ENCODE measurements at regions not wholly inside any gene's neighbourhood (a gene's known extent, or its start where the extent isn't known, plus 50 kb on each side); places are given as distances from the start of the nearest gene placed in this dataset.

DNA sequence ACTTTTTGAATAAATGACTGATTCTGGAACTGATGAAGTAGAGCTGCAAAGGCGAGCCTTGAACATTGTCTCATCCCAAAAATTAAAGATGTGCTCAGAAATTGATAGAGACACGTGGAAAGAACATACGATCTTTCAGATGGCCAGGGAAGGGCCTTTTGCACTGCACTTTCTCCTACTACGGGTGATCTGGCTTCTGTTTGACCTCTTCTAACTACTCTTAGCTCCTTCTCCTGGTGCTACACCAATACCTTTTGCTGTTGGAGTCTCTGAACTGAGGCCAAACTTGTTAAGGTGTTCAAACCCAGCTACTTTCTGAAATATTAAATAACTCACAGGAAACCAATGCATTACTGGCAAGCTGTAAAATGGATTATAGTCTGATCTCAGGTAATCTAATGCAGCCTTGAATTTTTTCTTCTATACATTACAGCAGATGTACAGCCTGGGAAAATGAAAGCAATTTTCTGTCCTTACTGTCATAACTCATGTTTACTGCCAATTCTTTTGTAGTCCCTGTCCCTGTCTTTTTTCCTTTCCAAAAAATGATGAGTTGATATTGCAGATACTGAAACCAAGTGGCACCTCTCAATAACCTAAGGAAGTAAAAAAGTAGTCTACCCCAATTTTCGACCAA lies 1086.1 kb upstream of the CNTN5 start:
- DNase-seq, result no peak
- 60 to 83% (median 75%) methylated on average over 5 of the region's 5 CpGs for WGBS, 5 donors
- no peak for TF ChIP-seq POLR2AphosphoS5 (IDR thresholded peaks at IDR 0.05)
- TF ChIP-seq, protein P1, sequence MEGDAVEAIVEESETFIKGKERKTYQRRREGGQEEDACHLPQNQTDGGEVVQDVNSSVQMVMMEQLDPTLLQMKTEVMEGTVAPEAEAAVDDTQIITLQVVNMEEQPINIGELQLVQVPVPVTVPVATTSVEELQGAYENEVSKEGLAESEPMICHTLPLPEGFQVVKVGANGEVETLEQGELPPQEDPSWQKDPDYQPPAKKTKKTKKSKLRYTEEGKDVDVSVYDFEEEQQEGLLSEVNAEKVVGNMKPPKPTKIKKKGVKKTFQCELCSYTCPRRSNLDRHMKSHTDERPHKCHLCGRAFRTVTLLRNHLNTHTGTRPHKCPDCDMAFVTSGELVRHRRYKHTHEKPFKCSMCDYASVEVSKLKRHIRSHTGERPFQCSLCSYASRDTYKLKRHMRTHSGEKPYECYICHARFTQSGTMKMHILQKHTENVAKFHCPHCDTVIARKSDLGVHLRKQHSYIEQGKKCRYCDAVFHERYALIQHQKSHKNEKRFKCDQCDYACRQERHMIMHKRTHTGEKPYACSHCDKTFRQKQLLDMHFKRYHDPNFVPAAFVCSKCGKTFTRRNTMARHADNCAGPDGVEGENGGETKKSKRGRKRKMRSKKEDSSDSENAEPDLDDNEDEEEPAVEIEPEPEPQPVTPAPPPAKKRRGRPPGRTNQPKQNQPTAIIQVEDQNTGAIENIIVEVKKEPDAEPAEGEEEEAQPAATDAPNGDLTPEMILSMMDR (IDR thresholded peaks at IDR 0.05 in 8 of 11, conservative IDR thresholded peaks at IDR 0.05 in 3 of 11), result no peak
- TF ChIP-seq POLR2A (IDR thresholded peaks at IDR 0.05), result no peak
- Histone ChIP-seq H3K36me3 (no peaks in the 10 kb centered on the region), H3K4me3 (no peak overlapping the region), H3K27ac (no peak overlapping the region), H3K4me1 (no peaks in the 10 kb centered on the region), H3K9me3 (peaks cover 0 to 5% (median 0%) of the 10 kb centered on the region in 8 donors), H3K27me3 (replicated peaks in 1 of 7) (no peaks in the 10 kb centered on the region)
- intact Hi-C loops (cut with DNase I; ENCODE audit: low total_unique reads), result no loop called here

DNA sequence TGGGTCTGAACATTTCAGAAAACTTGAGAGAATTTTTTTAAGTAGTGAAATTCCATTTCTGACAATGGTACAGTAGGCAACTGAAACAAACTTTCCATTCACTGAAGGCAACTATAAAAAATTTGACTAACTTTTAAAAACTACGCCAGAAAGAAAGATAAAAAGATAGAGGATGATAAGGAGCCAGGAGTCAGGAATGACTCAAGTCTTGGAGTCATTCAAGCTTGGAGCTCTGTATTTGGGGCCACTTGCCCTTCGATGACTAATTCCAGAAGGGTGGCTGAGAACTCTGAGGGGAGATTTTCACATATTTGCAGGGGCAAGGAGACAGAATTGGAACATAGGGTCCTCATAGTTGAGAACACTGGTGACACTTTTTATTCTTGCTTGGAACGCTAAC lies 1083.2 kb upstream of the CNTN5 start:
- peaks cover 0 to 5% (median 0%) of the 10 kb centered on the region in 8 donors for H3K9me3 ChIP-seq
- TF ChIP-seq POLR2AphosphoS5 (IDR thresholded peaks at IDR 0.05) (no peak), POLR2A (IDR thresholded peaks at IDR 0.05) (no peak)
- TF ChIP-seq, protein P1 (IDR thresholded peaks at IDR 0.05 in 8 of 11, conservative IDR thresholded peaks at IDR 0.05 in 3 of 11), result no peak
- H3K4me3 ChIP-seq, result no peak overlapping the region
- no peak overlapping the region for H3K27ac ChIP-seq
- no peaks in the 10 kb centered on the region for H3K4me1 ChIP-seq
- intact Hi-C loops (cut with DNase I; ENCODE audit: low total_unique reads), result no loop called here
- 80 to 90% (median 83%) methylated on average over 3 of the region's 3 CpGs for WGBS, 5 donors
- no peaks in the 10 kb centered on the region for H3K27me3 ChIP-seq (replicated peaks in 1 of 7)
- no peaks in the 10 kb centered on the region for H3K36me3 ChIP-seq
- DNase-seq, result no peak

DNA sequence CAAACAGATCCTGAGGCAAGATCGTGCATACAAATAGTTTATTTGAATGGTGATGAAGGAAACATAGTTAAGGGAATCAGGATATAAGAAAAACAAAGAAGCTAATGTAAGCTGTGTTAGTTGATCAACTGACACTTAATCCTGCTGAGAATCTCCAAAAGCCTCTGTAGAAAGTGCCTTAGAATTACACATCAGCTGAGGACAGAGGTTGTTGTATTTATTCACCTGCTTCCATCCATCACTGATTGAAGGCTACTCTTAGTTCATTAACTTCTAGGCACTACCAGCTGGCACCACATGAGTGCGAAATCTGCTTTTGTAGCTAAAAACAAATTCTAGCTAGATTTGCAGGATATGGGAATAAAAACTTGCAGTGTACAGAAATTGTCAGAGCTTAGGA lies 1082.0 kb upstream of the CNTN5 start:
- WGBS, 5 donors, result 76 to 86% (median 80%) methylated on average over 2 of the region's 2 CpGs
- TF ChIP-seq POLR2AphosphoS5 (IDR thresholded peaks at IDR 0.05) (no peak), POLR2A (IDR thresholded peaks at IDR 0.05) (no peak)
- TF ChIP-seq, protein P1 (IDR thresholded peaks at IDR 0.05 in 8 of 11, conservative IDR thresholded peaks at IDR 0.05 in 3 of 11), result no peak
- intact Hi-C loops (cut with DNase I; ENCODE audit: low total_unique reads), result no loop called here

DNA sequence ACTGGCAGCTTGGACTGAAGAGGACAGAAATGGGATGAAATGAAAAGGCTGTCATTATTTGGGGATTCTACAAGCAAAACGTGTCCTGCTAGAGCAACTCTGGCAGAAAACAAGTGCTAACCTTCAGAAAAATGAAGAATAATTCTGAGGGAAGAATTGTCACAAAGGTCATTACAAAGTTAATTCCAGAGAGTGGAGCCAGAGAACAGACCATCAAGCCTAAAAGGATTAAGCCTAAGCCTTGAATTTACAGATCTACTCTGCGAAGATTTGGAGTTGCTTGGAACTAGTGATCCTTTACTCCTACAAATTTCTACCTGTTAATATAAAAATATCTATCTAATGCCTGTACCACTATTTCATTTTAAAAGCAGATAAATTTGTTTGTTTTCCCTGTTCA lies 1077.3 kb upstream of the CNTN5 start:
- no peaks in the 10 kb centered on the region for H3K27me3 ChIP-seq (replicated peaks in 1 of 7)
- H3K4me1 ChIP-seq, result no peaks in the 10 kb centered on the region
- H3K27ac ChIP-seq, result no peak overlapping the region
- no peak overlapping the region for H3K4me3 ChIP-seq
- TF ChIP-seq POLR2AphosphoS5 (IDR thresholded peaks at IDR 0.05), result no peak
- no peak for TF ChIP-seq POLR2A (IDR thresholded peaks at IDR 0.05)
- TF ChIP-seq, protein P1 (IDR thresholded peaks at IDR 0.05 in 8 of 11, conservative IDR thresholded peaks at IDR 0.05 in 3 of 11), result no peak
- intact Hi-C loops (cut with DNase I; ENCODE audit: low total_unique reads), result no loop called here
- no peaks in the 10 kb centered on the region for H3K36me3 ChIP-seq
- WGBS, 5 donors, result 64 to 79% (median 70%) methylated on average over 2 of the region's 2 CpGs
- no peak for DNase-seq
- H3K9me3 ChIP-seq, result peaks cover 0 to 13% (median 2%) of the 10 kb centered on the region in 8 donors

More for the DNA sequence above, 1082.0 kb upstream of the CNTN5 start:
- Histone ChIP-seq H3K36me3 (no peaks in the 10 kb centered on the region), H3K27ac (no peak overlapping the region), H3K4me3 (no peak overlapping the region), H3K27me3 (replicated peaks in 1 of 7) (no peaks in the 10 kb centered on the region), H3K4me1 (no peaks in the 10 kb centered on the region), H3K9me3 (peaks cover 0 to 5% (median 0%) of the 10 kb centered on the region in 8 donors)
- no peak for DNase-seq
